PC-9 (cell line): ENCODE measurements at regions not wholly inside any gene's neighbourhood (a gene's known extent, or its start where the extent isn't known, plus 50 kb on each side); places are given as distances from the start of the nearest gene placed in this dataset.

ENCODE experiments used
- BruUV-seq: library from RNA; stranded (reverse); fragments of 400-500 nt; replicated peaks from 2 replicates; lab custom pipeline; 2021; lab: Mats Ljungman, UMichigan
- CTCF ChIA-PET: fragments of 300-600 bp; sonication (Branson Sonifier 250); formaldehyde crosslinking; loops from one replicate; lab custom pipeline; 2022; ENCODE audit warnings: antibody characterized with exemption; lab: Charles Lee
- POLR2A ChIA-PET: fragments of 300-600 bp; sonication (Branson Sonifier 250); formaldehyde crosslinking; loops from one replicate; lab custom pipeline; 2022; ENCODE audit warnings: antibody characterized with exemption; ENCODE audit not compliant: unreplicated experiment; lab: Charles Lee
- DNase-seq, 2 experiments: peaks; one replicate each; pipeline versions ENCODE4 v3.0.0 to v3.0.0-alpha.2; 2015 to 2022; ENCODE audit warnings: mixed read lengths in 1 of 2
- H2AFZ ChIP-seq: fragments of 200-600 bp; sonication (generic); 2 replicates; pipeline ENCODE4 v1.8.1; 2017; ENCODE audit warnings: antibody characterized with exemption
- H3F3A ChIP-seq: fragments of 200-600 bp; sonication (generic); 2 replicates; pipeline ENCODE4 v1.8.1; 2017; ENCODE audit warnings: antibody characterized with exemption, mild to moderate bottlenecking, low read depth; ENCODE audit not compliant: insufficient read depth
- H3K27ac ChIP-seq: fragments of 200-600 bp; sonication (generic); 2 replicates; pipeline ENCODE4 v1.6.1; 2016; ENCODE audit warnings: mixed run types
- H3K27me3 ChIP-seq: fragments of 200-600 bp; sonication (generic); 2 replicates; pipeline ENCODE4 v1.6.1; 2016; ENCODE audit warnings: low read depth, mixed run types; ENCODE audit not compliant: insufficient read depth
- H3K36me3 ChIP-seq: fragments of 200-600 bp; sonication (generic); 2 replicates; pipeline ENCODE4 v1.6.1; 2016; ENCODE audit warnings: low read depth, mixed run types
- H3K4me1 ChIP-seq: fragments of 200-600 bp; sonication (generic); replicated peaks from 2 replicates; pipeline ENCODE4 v1.6.1; 2016; ENCODE audit warnings: mixed run types; ENCODE audit not compliant: insufficient read depth
- H3K4me2 ChIP-seq: fragments of 200-600 bp; sonication (generic); 2 replicates; pipeline ENCODE4 v1.6.1; 2017; ENCODE audit warnings: mixed run types
- H3K4me3 ChIP-seq: fragments of 200-600 bp; sonication (generic); 2 replicates; pipeline ENCODE4 v1.6.1; 2016; ENCODE audit warnings: mixed run types
- H3K79me2 ChIP-seq: fragments of 200-600 bp; sonication (generic); 2 replicates; pipeline ENCODE4 v1.6.1; 2017; ENCODE audit warnings: low read depth, mixed run types
- H3K9me2 ChIP-seq: fragments of 200-600 bp; sonication (generic); 2 replicates; pipeline ENCODE4 v1.8.1; 2017; ENCODE audit warnings: mild to moderate bottlenecking; ENCODE audit not compliant: insufficient read depth
- H3K9me3 ChIP-seq: fragments of 200-600 bp; sonication (generic); 2 replicates; pipeline ENCODE4 v1.8.1; 2016; ENCODE audit warnings: low read depth; ENCODE audit not compliant: insufficient read depth
- H4K20me1 ChIP-seq: fragments of 200-600 bp; sonication (generic); 2 replicates; pipeline ENCODE4 v1.8.1; 2017; ENCODE audit not compliant: insufficient read depth
- CTCF ChIP-seq: fragments of 200-600 bp; sonication (generic); conservative IDR thresholded peaks from 2 replicates; pipeline ENCODE4 v1.6.1; 2017; ENCODE audit warnings: mixed run types, antibody characterized with exemption, mild to moderate bottlenecking, moderate library complexity
- EZH2 ChIP-seq: fragments of 200-600 bp; sonication (generic); IDR thresholded peaks from 2 replicates; pipeline ENCODE4 v1.8.0; 2017; ENCODE audit warnings: antibody characterized with exemption, low read depth
- intact Hi-C: fragments of 100-400 bp; cut with micrococcal nuclease; formaldehyde crosslinking; loops from one replicate; pipeline ENCODE4 v1.10.0; 2022; ENCODE audit not compliant: unreplicated experiment

- H3K27me3 ChIP-seq: no peaks in the 10 kb centered on the region
- no peaks in the 10 kb centered on the region; the same call in 1 of the 2 replicates for H4K20me1 ChIP-seq
- H3K36me3 ChIP-seq: no peaks in the 10 kb centered on the region
- ChIA-PET CTCF (no interaction called here), POLR2A (no interaction called here)
- no peak overlapping the region for H3K4me2 ChIP-seq
- no peak overlapping the region for H3K4me3 ChIP-seq
- H2AFZ ChIP-seq: no peak overlapping the region
- H3K27ac ChIP-seq: no peak overlapping the region
- H3K9me2 ChIP-seq: 0 out of 2 replicates have a peak, but pooled peaks cover 7% of the 10 kb centered on the region
- no peak for TF ChIP-seq CTCF
- TF ChIP-seq EZH2: no peak
- no peaks in the 10 kb centered on the region for H3K9me3 ChIP-seq
- intact Hi-C loops: no loop called here
- no peak for DNase-seq
- H3K79me2 ChIP-seq: no peaks in the 10 kb centered on the region
- no peaks in the 10 kb centered on the region for H3F3A ChIP-seq
- H3K4me1 ChIP-seq: no peaks in the 10 kb centered on the region
- no TSS peak for BruUV-seq
Observed at GRCh38 chr9:78753039-78753438, 456.1 kb downstream of the PSAT1 start.

GRCh38 chr9:78756813-78757510 lies 460.0 kb downstream of the PSAT1 start:
- H3K36me3 ChIP-seq: no peaks in the 10 kb centered on the region
- H3K27me3 ChIP-seq: no peaks in the 10 kb centered on the region
- intact Hi-C loops: no loop called here
- DNase-seq: no peak
- H4K20me1 ChIP-seq: no peaks in the 10 kb centered on the region; the same call in 1 of the 2 replicates
- H2AFZ ChIP-seq: no peak overlapping the region
- no peak overlapping the region for H3K4me3 ChIP-seq
- TF ChIP-seq CTCF: no peak
- no peak for TF ChIP-seq EZH2
- H3K9me3 ChIP-seq: no peaks in the 10 kb centered on the region
- BruUV-seq: no TSS peak
- ChIA-PET POLR2A (no interaction called here), CTCF (no interaction called here)
- 0 out of 2 replicates have a peak, but pooled peaks cover 7% of the 10 kb centered on the region for H3K9me2 ChIP-seq
- H3K4me2 ChIP-seq: no peak overlapping the region
- H3K4me1 ChIP-seq: no peaks in the 10 kb centered on the region
- H3K79me2 ChIP-seq: no peaks in the 10 kb centered on the region
- no peak overlapping the region for H3K27ac ChIP-seq
- H3F3A ChIP-seq: no peaks in the 10 kb centered on the region

- no peaks in the 10 kb centered on the region for H3K9me3 ChIP-seq
- intact Hi-C loops: no loop called here
- no peak overlapping the region for H3K4me2 ChIP-seq
- BruUV-seq: no TSS peak
- POLR2A ChIA-PET: interaction anchor here (0.7 kb wide), 1 partner anchor 295 kb away, joined by 3 read pairs; no protein-coding TSS in a partner anchor
- peaks cover 15% of the 10 kb centered on the region for H3K27me3 ChIP-seq
- no peak overlapping the region for H3K4me3 ChIP-seq
- CTCF ChIA-PET: no interaction called here
- no peak overlapping the region for H2AFZ ChIP-seq
- no peaks in the 10 kb centered on the region for H4K20me1 ChIP-seq
- no peaks in the 10 kb centered on the region for H3K9me2 ChIP-seq
- no peak overlapping the region for H3K27ac ChIP-seq
- H3F3A ChIP-seq: no peaks in the 10 kb centered on the region
- TF ChIP-seq CTCF: no peak
- no peak for TF ChIP-seq EZH2
- no peak for DNase-seq
- H3K79me2 ChIP-seq: no peaks in the 10 kb centered on the region
- no peaks in the 10 kb centered on the region for H3K36me3 ChIP-seq
- no peaks in the 10 kb centered on the region for H3K4me1 ChIP-seq
Observed at GRCh38 chr9:78763424-78763823, 466.5 kb downstream of the PSAT1 start.
